PC-3 (cell line): ENCODE measurements at regions not wholly inside any gene's neighbourhood (a gene's known extent, or its start where the extent isn't known, plus 50 kb on each side); places are given as distances from the start of the nearest gene placed in this dataset.
"Not testable (repeated sequence)": the region's sequence is repeated elsewhere in the genome, so short reads cannot be mapped to it uniquely, and the experiment has no call there.

Source experiments
- CTCF ChIP-seq: fragments of 300-600 bp; sonication (generic); conservative IDR thresholded peaks from 2 replicates; pipeline ENCODE4 v1.5.1; 2017; ENCODE audit warnings: antibody characterized with exemption, low read depth, mild to moderate bottlenecking, low read length
- EZH2 ChIP-seq: fragments of 300-600 bp; sonication (generic); IDR thresholded peaks from one replicate; pipeline ENCODE4 v1.6.1; 2017; ENCODE audit warnings: antibody characterized with exemption, mild to moderate bottlenecking, low read length; ENCODE audit not compliant: unreplicated experiment
- EZH2phosphoT487 ChIP-seq: fragments of 300-600 bp; sonication (generic); IDR thresholded peaks from 2 replicates; pipeline ENCODE4 v1.6.1; 2018; ENCODE audit warnings: mild to moderate bottlenecking, antibody characterized with exemption, low read length, borderline replicate concordance

GRCh38 chr2:91749665-91750064 is 3058.2 kb downstream of the RPIA start:
- TF ChIP-seq CTCF, EZH2, EZH2phosphoT487: not testable (repeated sequence)
